ENCODE measurements at regions not wholly inside any gene's neighbourhood (a gene's known extent, or its start where the extent isn't known, plus 50 kb on each side); places are given as distances from the start of the nearest gene placed in this dataset.

- H3K27me3 ChIP-seq = no peaks in the 10 kb centered on the region
- no peaks in the 10 kb centered on the region for H3K9me3 ChIP-seq
- peak in 1 of 2 donors; percentile 17 for TF ChIP-seq POLR2A (IDR thresholded peaks at IDR 0.05)
- no peak for TF ChIP-seq CTCF (IDR thresholded peaks at IDR 0.05)
- H3K36me3 ChIP-seq = no peaks in the 10 kb centered on the region
- DNase-seq = peak in 1 of 3 donors; percentile 67
- H3K4me1 ChIP-seq = peaks cover 0 to 16% (median 0%) of the 10 kb centered on the region in 4 donors
- no peak overlapping the region for H3K4me3 ChIP-seq
- peak overlapping the region in 3 of 4 donors; percentile 53 to 78 (median 63) for H3K27ac ChIP-seq
These were observed 240.9 kb downstream of the RNF152 start for GRCh38 chr18:61651880-61652268.

GRCh38 chr18:61651145-61651879, 241.5 kb downstream of the RNF152 start:
- Histone ChIP-seq H3K27me3 (no peaks in the 10 kb centered on the region), H3K4me1 (peaks cover 0 to 16% (median 0%) of the 10 kb centered on the region in 4 donors), H3K36me3 (no peaks in the 10 kb centered on the region), H3K4me3 (no peak overlapping the region), H3K9me3 (no peaks in the 10 kb centered on the region), H3K27ac (peak overlapping the region in 3 of 4 donors; percentile 53 to 78 (median 63))
- DNase-seq = peak in 2 of 3 donors; percentile 56 to 58
- no peak for TF ChIP-seq CTCF (IDR thresholded peaks at IDR 0.05)
- no peak for TF ChIP-seq POLR2A (IDR thresholded peaks at IDR 0.05)

DNA sequence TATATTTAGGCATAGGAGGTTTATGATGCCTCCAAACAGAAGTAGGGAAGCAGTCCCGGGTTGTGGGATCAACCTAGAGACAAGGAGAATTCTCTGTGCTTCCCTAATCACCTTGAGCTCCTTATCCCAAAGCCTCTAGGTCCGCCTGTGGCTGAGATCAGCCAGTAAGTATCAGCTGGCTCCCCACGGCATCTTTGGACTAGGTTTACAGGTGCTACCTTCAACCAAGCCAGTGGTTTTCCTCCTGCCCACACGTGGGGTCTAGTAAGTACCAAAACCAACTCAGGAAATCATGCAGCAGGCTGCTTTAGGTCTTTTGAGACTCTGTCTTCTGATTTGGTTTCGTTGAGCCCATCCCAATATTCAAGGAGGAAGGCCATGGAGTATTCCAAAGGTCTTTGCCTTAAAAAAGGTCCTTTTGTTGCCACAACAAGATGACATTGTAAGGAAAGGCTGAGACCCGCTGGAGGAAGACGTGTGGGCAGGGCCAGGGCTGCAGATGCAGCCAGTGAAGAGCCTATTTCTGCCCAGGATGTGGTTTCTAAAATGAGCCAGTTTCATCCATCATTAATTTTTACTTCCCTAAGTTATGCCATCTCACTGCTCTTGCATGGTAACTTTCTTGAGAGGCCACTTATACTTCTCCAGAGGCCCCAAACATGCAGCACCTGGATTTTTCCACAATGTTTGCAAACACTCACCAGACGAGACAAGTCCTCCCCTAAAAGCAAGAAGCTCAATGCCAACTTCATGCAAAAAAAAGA, 248.7 kb downstream of the RNF152 start:
- H3K9me3 ChIP-seq = no peaks in the 10 kb centered on the region

GRCh38 chr18:61639886-61640285, 252.9 kb downstream of the RNF152 start:
- no peaks in the 10 kb centered on the region for H3K36me3 ChIP-seq
- DNase-seq = no peak
- no peak overlapping the region for H3K27ac ChIP-seq
- peaks cover 0 to 28% (median 2%) of the 10 kb centered on the region in 4 donors for H3K4me1 ChIP-seq
- TF ChIP-seq CTCF (IDR thresholded peaks at IDR 0.05) = no peak
- TF ChIP-seq POLR2A (IDR thresholded peaks at IDR 0.05) = no peak
- no peaks in the 10 kb centered on the region for H3K9me3 ChIP-seq
- no peak overlapping the region for H3K4me3 ChIP-seq
- H3K27me3 ChIP-seq = no peaks in the 10 kb centered on the region

More for the DNA sequence above, 248.7 kb downstream of the RNF152 start:
- H3K4me1 ChIP-seq = peaks cover 0 to 5% (median 0%) of the 10 kb centered on the region in 4 donors
- DNase-seq = no peak
- H3K27me3 ChIP-seq = no peaks in the 10 kb centered on the region
- no peak for TF ChIP-seq POLR2A (IDR thresholded peaks at IDR 0.05)
- TF ChIP-seq CTCF (IDR thresholded peaks at IDR 0.05) = no peak
- no peak overlapping the region for H3K27ac ChIP-seq
- no peaks in the 10 kb centered on the region for H3K36me3 ChIP-seq
- H3K4me3 ChIP-seq = no peak overlapping the region

- Histone ChIP-seq H3K4me3 (no peak overlapping the region), H3K4me1 (peaks cover 0 to 28% (median 2%) of the 10 kb centered on the region in 4 donors), H3K9me3 (no peaks in the 10 kb centered on the region), H3K36me3 (no peaks in the 10 kb centered on the region), H3K27ac (no peak overlapping the region), H3K27me3 (no peaks in the 10 kb centered on the region)
- TF ChIP-seq POLR2A (IDR thresholded peaks at IDR 0.05) (no peak), CTCF (IDR thresholded peaks at IDR 0.05) (no peak)
- DNase-seq = no peak
These were observed 254.8 kb downstream of the RNF152 start for GRCh38 chr18:61637905-61638595.
